GM12878 (cell line): ENCODE measurements at regions not wholly inside any gene's neighbourhood (a gene's known extent, or its start where the extent isn't known, plus 50 kb on each side); places are given as distances from the start of the nearest gene placed in this dataset.

Source experiments
- ATAC-seq: fragments of 200-7000 bp; cut with Tn5 transposase; 3 replicates; pipeline ENCODE4 v1.9.1; 2020; ENCODE audit warnings: mild to moderate bottlenecking, moderate library complexity
- BruUV-seq: library from RNA; stranded (reverse); fragments of 400-500 nt; replicated peaks from 2 replicates; lab custom pipeline; 2021; lab: Mats Ljungman, UMichigan
- CTCF ChIA-PET: fragments of 300-600 bp; sonication (Branson Sonifier 250); formaldehyde crosslinking; extraction: SDS; loops from one replicate; lab custom pipeline; 2021; ENCODE audit warnings: inconsistent platforms; lab: Yijun Ruan, JAX
- POLR2A ChIA-PET: fragments of 350-600 bp; formaldehyde crosslinking; extraction: SDS; loops from one replicate; lab custom pipeline; 2021; ENCODE audit warnings: inconsistent platforms; lab: Charles Lee
- RAD21 ChIA-PET: fragments of 300-600 bp; sonication (Branson Sonifier 250); formaldehyde crosslinking; loops from one replicate; lab custom pipeline; 2023; ENCODE audit warnings: antibody characterized with exemption; ENCODE audit not compliant: unreplicated experiment; lab: Charles Lee
- SMC1A ChIA-PET: fragments of 300-600 bp; sonication (Branson Sonifier 250); formaldehyde crosslinking; loops from one replicate; lab custom pipeline; 2023; ENCODE audit not compliant: unreplicated experiment, uncharacterized antibody; lab: Charles Lee
- DNase-seq: peaks from one replicate; pipeline ENCODE4 v3.0.0-alpha.2; 2011; ENCODE audit warnings: low read depth, low spot score
- FAIRE-seq: peaks from 3 replicates; lab custom pipeline; 2011; peaks lifted over from hg19 to GRCh38; lab: Jason Lieb, UNC
- H2AFZ ChIP-seq: 2 replicates; pipeline ENCODE4 v1.6.0; 2011; ENCODE audit warnings: low read depth, low read length, control low read depth; ENCODE audit not compliant: control insufficient read depth
- H3K27ac ChIP-seq: 2 replicates; pipeline ENCODE4 v1.5.1; 2011; ENCODE audit warnings: control low read depth; ENCODE audit not compliant: control insufficient read depth, insufficient read depth
- H3K27me3 ChIP-seq, 2 experiments: replicated peaks in 1 of 2; 2 replicates each; pipeline versions ENCODE4 v1.6.0 to v1.6.1; 2011; ENCODE audit warnings: low read length in 1 of 2; ENCODE audit not compliant: control insufficient read depth in 2 of 2, insufficient read depth in 2 of 2
- H3K36me3 ChIP-seq, 2 experiments: 2 replicates each; pipeline ENCODE4 v1.5.1; 2011; ENCODE audit warnings: low read length in 1 of 2; ENCODE audit not compliant: control insufficient read depth in 2 of 2, insufficient read depth in 2 of 2
- H3K4me1 ChIP-seq: 2 replicates; pipeline ENCODE4 v1.6.1; 2011; ENCODE audit warnings: mild to moderate bottlenecking, low read length, moderate library complexity, mixed read lengths; ENCODE audit not compliant: control insufficient read depth, insufficient read depth
- H3K4me2 ChIP-seq: 2 replicates; pipeline ENCODE4 v1.6.0; 2011; ENCODE audit warnings: control low read depth; ENCODE audit not compliant: control insufficient read depth, insufficient read depth
- H3K4me3 ChIP-seq: fragments of 200-600 bp; sonication (generic); 2 replicates; pipeline ENCODE4 v1.5.1; 2016
- H3K79me2 ChIP-seq: 2 replicates; pipeline ENCODE4 v1.6.0; 2011; ENCODE audit warnings: low read length; ENCODE audit not compliant: control insufficient read depth, insufficient read depth
- H3K9ac ChIP-seq: 2 replicates; pipeline ENCODE4 v1.8.0; 2011; ENCODE audit warnings: low read length, control low read depth, mixed read lengths; ENCODE audit not compliant: control insufficient read depth, insufficient read depth
- H3K9me3 ChIP-seq: replicated peaks from 3 replicates; pipeline ENCODE4 v1.5.1; 2011; ENCODE audit warnings: mild to moderate bottlenecking, low read length; ENCODE audit not compliant: control insufficient read depth, insufficient read depth
- H4K20me1 ChIP-seq: 2 replicates; pipeline ENCODE4 v1.6.0; 2011; ENCODE audit not compliant: control insufficient read depth, insufficient read depth
- EED ChIP-seq: sonication (generic); IDR thresholded peaks from 2 replicates; pipeline ENCODE4 v1.6.1; 2016; ENCODE audit warnings: antibody characterized with exemption, low read depth
- EGR1 ChIP-seq, 2 experiments: IDR thresholded peaks; 1 replicate in 1 of 2; 2 replicates in 1 of 2; pipeline ENCODE4 v1.6.1; 2011 to 2012; ENCODE audit warnings: low read depth in 2 of 2, low read length in 2 of 2, borderline replicate concordance in 1 of 2, mild to moderate bottlenecking in 1 of 2, moderate library complexity in 1 of 2
- IKZF2 ChIP-seq, 2 experiments: fragments of 450-650 bp; IDR thresholded peaks; 2 replicates each; pipeline ENCODE4 v1.6.1; 2017; ENCODE audit warnings: mild to moderate bottlenecking in 2 of 2, moderate library complexity in 2 of 2
- IRF4 ChIP-seq: IDR thresholded peaks from 2 replicates; pipeline ENCODE4 v1.6.1; 2011; ENCODE audit warnings: low read depth, low read length
- NFIC ChIP-seq: IDR thresholded peaks from 2 replicates; pipeline ENCODE4 v1.6.1; 2012; ENCODE audit warnings: low read depth, mild to moderate bottlenecking, inconsistent platforms, low read length, moderate library complexity
- NR2C2 ChIP-seq: IDR thresholded peaks from 2 replicates; pipeline ENCODE4 v1.6.1; 2011; ENCODE audit warnings: borderline replicate concordance, low read depth; ENCODE audit not compliant: control insufficient read depth, insufficient read length
- POLR2AphosphoS2 ChIP-seq: IDR thresholded peaks from 2 replicates; pipeline ENCODE4 v1.6.1; 2011; ENCODE audit warnings: low read depth, mild to moderate bottlenecking, low read length, improper control_type of control experiment, moderate library complexity
- SMAD1 ChIP-seq: fragments of 450-650 bp; IDR thresholded peaks from 2 replicates; pipeline ENCODE4 v1.6.1; 2018; ENCODE audit warnings: mild to moderate bottlenecking, low read depth; ENCODE audit not compliant: partially characterized antibody
- SMAD5 ChIP-seq: IDR thresholded peaks from 2 replicates; pipeline ENCODE4 v1.6.1; 2016; ENCODE audit warnings: antibody characterized with exemption, low read depth
- TCF3 ChIP-seq: IDR thresholded peaks from 2 replicates; pipeline ENCODE4 v1.6.1; 2012; ENCODE audit warnings: low read depth, mild to moderate bottlenecking, low read length, borderline replicate concordance; ENCODE audit not compliant: insufficient read depth
- YBX1 ChIP-seq: fragments of 450-650 bp; IDR thresholded peaks from 2 replicates; pipeline ENCODE4 v1.6.1; 2016; ENCODE audit warnings: antibody characterized with exemption
- ZNF622 ChIP-seq: fragments of 450-650 bp; IDR thresholded peaks from 2 replicates; pipeline ENCODE4 v1.6.1; 2017; ENCODE audit warnings: mild to moderate bottlenecking, inconsistent platforms
- ZZZ3 ChIP-seq: IDR thresholded peaks from 2 replicates; pipeline ENCODE4 v1.6.1; 2011; ENCODE audit warnings: low read depth; ENCODE audit not compliant: control insufficient read depth, insufficient read length
- WGBS: methylation state at CpG from one replicate; pipeline ENCODE4 v1.1.6; 2016; ENCODE audit warnings: low lambda C conversion rate; ENCODE audit not compliant: insufficient replicate concordance, insufficient coverage; ENCODE audit errors: missing lambda C conversion rate; 5-methylcytosine and 5-hydroxymethylcytosine counted together
- in situ Hi-C: fragments of 300-500 bp; cut with MboI; formaldehyde crosslinking; loops from 9 replicates; pipeline ENCODE4 v1.14.3; 2018; ENCODE audit warnings: mixed read lengths
- intact Hi-C: fragments of 100-400 bp; cut with micrococcal nuclease; formaldehyde crosslinking; loops from one replicate; pipeline ENCODE4 v1.14.2; 2022; ENCODE audit not compliant: unreplicated experiment
- TF ChIP-seq, protein P1 (sequence below): IDR thresholded peaks from 2 replicates; pipeline ENCODE4 v1.6.1; 2012; ENCODE audit warnings: low read depth, low read length, improper control_type of control experiment
- TF ChIP-seq, protein P2 (sequence below): fragments of 450-650 bp; formaldehyde crosslinking; IDR thresholded peaks from 2 replicates; pipeline ENCODE4 v1.4.0; 2022; ENCODE audit warnings: mild to moderate bottlenecking, moderate library complexity

DNA sequence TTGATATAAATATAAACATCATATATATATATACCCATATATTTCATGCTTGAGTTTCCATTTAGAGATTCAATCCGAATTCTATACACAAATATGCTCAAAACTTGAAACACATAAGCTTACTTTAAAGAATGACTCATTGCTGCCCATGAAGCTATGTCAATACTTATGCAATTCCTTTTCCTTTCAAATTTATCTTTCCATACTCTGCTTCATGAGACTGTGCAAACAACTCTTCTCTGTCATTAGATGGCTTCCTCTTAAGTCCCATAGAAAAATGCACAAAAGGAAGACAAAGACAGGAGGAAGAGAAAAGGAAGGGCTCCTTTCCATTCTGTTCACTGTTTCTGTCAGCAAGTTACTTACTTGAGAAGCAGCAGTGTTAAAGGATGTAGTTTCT is 895.7 kb upstream of the SORCS1 start (continued):
- TF ChIP-seq YBX1 (no peak), SMAD1 (no peak)
- TF ChIP-seq, protein P1, sequence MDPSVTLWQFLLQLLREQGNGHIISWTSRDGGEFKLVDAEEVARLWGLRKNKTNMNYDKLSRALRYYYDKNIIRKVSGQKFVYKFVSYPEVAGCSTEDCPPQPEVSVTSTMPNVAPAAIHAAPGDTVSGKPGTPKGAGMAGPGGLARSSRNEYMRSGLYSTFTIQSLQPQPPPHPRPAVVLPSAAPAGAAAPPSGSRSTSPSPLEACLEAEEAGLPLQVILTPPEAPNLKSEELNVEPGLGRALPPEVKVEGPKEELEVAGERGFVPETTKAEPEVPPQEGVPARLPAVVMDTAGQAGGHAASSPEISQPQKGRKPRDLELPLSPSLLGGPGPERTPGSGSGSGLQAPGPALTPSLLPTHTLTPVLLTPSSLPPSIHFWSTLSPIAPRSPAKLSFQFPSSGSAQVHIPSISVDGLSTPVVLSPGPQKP = no peak

GRCh38 chr10:108055506-108055905 is 891.0 kb upstream of the SORCS1 start:
- ChIA-PET POLR2A (no interaction called here), RAD21 (no interaction called here), CTCF (interaction anchor here (0.9 kb wide), 1 partner anchor 25 kb away, joined by 3 read pairs; no protein-coding TSS in a partner anchor), SMC1A (interaction anchor here (0.8 to 4.4 kb wide), 3 partner anchors 15 to 148 kb away, joined by 3 to 12 read pairs (median 4); no protein-coding TSS in a partner anchor)
- no peak overlapping the region for H3K4me2 ChIP-seq
- ATAC-seq = no peak
- WGBS = 0% methylated on average over 1 of the region's 1 CpG
- BruUV-seq = no TSS peak
- no peaks in the 10 kb centered on the region for H3K4me1 ChIP-seq
- no peak overlapping the region for H3K9ac ChIP-seq
- FAIRE-seq = no peak
- no peak overlapping the region for H3K27ac ChIP-seq
- no peaks in the 10 kb centered on the region; the same call in 2 of the 3 replicates for H3K9me3 ChIP-seq
- H3K27me3 ChIP-seq = no peaks in the 10 kb centered on the region
- no peak overlapping the region for H3K4me3 ChIP-seq
- no peaks in the 10 kb centered on the region for H4K20me1 ChIP-seq
- no peaks in the 10 kb centered on the region for H3K36me3 ChIP-seq
- intact Hi-C loops (no loop called here), in situ Hi-C loops (no loop called here)
- no peak for TF ChIP-seq ZNF622
- TF ChIP-seq EGR1 (IDR thresholded peaks at IDR 0.05; ENCODE audit: borderline replicate concordance in 1 of 2, low read depth in 2 of 2, low read length in 2 of 2) = no peak
- TF ChIP-seq ZZZ3 = no peak
- TF ChIP-seq SMAD1 = no peak
- no peak for TF ChIP-seq NFIC
- no peak for TF ChIP-seq IKZF2 (IDR thresholded peaks at IDR 0.05)
- no peak for TF ChIP-seq TCF3
- no peak for TF ChIP-seq SMAD5
- TF ChIP-seq POLR2AphosphoS2 = no peak
- TF ChIP-seq EED = no peak
- no peak for TF ChIP-seq IRF4
- TF ChIP-seq NR2C2 = no peak
- TF ChIP-seq, protein P2, sequence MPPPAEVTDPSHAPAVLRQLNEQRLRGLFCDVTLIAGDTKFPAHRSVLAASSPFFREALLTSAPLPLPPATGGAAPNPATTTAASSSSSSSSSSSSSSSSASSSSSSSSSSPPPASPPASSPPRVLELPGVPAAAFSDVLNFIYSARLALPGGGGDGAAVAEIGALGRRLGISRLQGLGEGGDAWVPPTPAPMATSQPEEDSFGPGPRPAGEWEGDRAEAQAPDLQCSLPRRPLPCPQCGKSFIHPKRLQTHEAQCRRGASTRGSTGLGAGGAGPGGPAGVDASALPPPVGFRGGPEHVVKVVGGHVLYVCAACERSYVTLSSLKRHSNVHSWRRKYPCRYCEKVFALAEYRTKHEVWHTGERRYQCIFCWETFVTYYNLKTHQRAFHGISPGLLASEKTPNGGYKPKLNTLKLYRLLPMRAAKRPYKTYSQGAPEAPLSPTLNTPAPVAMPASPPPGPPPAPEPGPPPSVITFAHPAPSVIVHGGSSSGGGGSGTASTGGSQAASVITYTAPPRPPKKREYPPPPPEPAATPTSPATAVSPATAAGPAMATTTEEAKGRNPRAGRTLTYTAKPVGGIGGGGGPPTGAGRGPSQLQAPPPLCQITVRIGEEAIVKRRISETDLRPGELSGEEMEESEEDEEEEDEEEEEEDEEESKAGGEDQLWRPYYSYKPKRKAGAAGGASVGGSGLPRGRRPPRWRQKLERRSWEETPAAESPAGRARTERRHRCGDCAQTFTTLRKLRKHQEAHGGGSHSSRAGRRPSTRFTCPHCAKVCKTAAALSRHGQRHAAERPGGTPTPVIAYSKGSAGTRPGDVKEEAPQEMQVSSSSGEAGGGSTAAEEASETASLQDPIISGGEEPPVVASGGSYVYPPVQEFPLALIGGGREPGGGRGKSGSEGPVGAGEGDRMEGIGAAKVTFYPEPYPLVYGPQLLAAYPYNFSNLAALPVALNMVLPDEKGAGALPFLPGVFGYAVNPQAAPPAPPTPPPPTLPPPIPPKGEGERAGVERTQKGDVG (CRISPR knock-in tag) = no peak
- no peak for DNase-seq
- H2AFZ ChIP-seq = no peak overlapping the region
- no peaks in the 10 kb centered on the region for H3K79me2 ChIP-seq
